HG03108 (cell line): ENCODE measurements at regions not wholly inside any gene's neighbourhood (a gene's known extent, or its start where the extent isn't known, plus 50 kb on each side); places are given as distances from the start of the nearest gene placed in this dataset.
"Not testable (repeated sequence)": the region's sequence is repeated elsewhere in the genome, so short reads cannot be mapped to it uniquely, and the experiment has no call there.

ENCODE experiments used
- ATAC-seq: cut with Tn5 transposase; IDR thresholded peaks from one replicate; pipeline ENCODE4 v1.9.1; 2021; ENCODE audit warnings: moderate library complexity; ENCODE audit not compliant: unreplicated experiment

- ATAC-seq: not testable (repeated sequence)
Observed at GRCh38 chr14:105675433-105675832, 149.1 kb downstream of the TMEM121 start.

DNA sequence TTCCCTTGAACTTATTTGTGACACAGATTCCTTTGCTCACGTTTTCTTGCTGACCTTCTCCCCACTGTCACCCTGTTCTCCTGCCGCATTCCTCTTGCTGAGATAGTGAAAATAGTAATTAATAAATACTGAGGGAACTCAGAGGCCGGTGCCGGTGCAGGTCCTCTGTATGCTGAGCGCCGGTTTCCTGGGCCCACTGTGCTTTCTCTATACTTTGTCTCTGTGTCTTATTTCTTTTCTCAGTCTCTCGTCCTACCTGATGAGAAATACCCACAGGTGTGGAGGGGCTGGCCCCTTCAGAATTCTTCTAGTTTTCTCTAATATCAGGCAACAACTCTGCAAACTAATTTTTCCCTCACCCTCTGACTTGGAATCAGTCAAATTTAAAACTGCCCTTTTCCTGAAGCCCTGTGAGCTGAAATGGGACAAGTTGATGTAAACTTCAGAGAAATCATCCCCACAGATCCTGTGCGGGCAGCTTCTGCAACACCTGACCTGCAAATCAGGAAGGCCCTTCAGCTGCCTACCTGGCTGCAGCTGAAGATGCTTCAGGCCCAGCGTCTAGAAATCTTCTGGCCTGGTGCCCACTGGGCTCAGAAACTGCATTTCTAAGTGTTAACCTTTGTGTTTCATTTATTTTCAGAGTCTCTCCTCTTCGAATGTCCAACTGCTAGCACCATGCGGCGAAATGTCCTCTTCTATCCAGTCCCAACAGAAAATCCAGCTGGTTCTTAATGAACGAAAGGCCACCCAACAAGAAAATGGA lies 149.7 kb downstream of the TMEM121 start:
- not testable (repeated sequence) for ATAC-seq

GRCh38 chr14:105678057-105678456 lies 151.7 kb downstream of the TMEM121 start:
- not testable (repeated sequence) for ATAC-seq

DNA sequence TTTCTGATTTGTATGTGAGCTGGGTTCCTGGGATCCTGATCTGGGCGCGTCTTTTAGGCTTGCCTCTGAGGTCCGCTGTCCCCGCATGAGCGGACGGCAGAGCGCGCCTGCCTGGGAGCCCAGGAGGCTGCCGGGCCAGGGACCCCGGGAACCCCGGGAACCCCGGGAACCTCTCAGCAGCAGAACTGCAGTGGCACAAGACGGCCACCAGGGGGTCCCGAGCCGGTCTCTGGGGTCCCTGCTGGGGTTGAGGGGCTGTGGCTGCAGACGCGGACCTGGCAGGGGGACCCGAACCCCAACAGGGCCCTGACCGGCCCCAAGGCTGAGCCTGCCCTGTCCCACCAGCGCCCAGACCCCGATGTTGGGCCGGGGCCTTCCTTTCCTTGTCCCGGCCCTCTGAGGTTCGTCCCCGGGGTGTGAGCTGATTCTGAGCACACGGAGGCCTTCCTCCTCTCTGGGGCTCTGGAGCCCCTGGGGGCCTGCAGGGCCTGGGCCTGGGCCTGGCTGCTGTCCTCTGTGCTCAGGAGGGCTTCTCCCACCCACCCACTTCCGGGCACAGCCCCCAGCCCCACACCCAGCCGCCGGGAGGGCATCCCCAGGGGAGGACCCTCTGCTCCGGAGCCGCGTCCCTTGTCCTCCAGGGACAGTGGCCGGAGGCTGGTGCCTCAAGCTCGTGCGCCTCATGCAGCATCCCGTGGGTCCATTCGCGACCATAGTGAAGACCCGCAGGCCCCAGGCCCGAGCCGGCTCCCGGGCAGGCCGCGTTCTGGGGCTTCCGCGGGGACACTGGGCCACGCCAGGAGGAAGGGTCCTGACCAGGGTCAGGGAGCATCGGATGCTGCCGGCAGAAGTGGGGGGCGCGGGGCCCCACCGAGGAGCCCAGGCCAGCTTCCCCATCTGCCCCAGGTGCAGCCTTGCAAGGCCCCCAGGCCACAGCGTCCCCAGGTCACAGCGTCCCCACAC lies 152.9 kb downstream of the TMEM121 start:
- ATAC-seq: not testable (repeated sequence)

GRCh38 chr14:105679959-105680735 lies 153.8 kb downstream of the TMEM121 start:
- ATAC-seq: peak; percentile 36

- ATAC-seq: peak; percentile 37
Observed at GRCh38 chr14:105680736-105681098, 154.3 kb downstream of the TMEM121 start.

GRCh38 chr14:105681606-105682185 lies 155.3 kb downstream of the TMEM121 start:
- not testable (repeated sequence) for ATAC-seq

- ATAC-seq: not testable (repeated sequence)
Observed at GRCh38 chr14:105682442-105682841, 156.1 kb downstream of the TMEM121 start.

DNA sequence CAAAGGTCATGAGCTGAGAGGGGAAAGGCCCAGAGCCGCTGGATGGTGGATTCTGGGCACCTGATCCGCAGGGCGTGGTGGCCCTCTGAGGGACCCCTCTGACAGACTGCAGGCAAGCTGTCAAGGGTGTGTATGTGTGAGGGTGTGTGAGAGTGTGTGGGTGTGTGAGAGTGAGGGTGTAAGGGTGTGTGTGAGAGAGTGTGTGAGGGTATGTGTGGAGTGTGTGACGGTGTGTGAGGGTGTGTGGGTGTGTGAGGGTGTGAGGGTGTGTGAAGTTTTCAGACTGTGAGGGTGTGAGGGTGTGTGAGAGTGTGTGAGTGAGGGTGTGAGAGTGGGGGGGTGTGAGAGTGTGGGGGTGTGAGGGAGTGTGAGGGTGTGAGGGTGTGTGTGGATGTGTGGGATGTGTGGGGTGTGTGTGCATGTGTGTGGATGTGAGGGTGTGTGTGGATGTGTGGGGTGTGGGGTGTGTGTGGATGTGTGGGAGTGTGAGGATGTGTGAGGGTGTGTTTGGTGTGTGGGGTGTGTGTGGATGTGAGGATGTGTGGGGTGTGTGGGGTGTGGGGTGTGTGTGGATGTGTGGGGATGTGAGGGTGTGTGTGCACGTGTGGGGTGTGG lies 156.7 kb downstream of the TMEM121 start:
- no peak for ATAC-seq

DNA sequence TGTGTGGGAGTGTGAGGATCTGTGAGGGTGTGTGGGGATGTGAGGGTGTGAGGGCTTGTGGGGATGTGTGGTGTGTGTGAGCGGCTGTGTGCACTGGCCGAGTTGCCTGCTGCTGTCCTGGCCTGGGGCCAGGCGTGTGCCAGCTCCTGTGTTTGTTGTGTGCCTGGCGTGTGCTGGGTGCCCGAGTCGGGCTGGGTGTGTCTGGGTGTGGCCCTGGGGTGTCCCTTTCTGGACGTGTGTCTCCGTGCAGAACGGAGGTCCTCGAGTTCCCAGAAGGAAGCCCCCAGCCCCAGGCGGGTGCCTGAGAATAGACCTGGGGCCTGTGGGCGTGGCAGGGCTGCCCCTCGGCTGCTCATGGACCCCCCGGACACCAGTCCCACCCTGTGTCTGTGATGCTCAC lies 157.7 kb downstream of the TMEM121 start:
- ATAC-seq: not testable (repeated sequence)

- not testable (repeated sequence) for ATAC-seq
Observed at GRCh38 chr14:105684597-105684996, 158.2 kb downstream of the TMEM121 start.

DNA sequence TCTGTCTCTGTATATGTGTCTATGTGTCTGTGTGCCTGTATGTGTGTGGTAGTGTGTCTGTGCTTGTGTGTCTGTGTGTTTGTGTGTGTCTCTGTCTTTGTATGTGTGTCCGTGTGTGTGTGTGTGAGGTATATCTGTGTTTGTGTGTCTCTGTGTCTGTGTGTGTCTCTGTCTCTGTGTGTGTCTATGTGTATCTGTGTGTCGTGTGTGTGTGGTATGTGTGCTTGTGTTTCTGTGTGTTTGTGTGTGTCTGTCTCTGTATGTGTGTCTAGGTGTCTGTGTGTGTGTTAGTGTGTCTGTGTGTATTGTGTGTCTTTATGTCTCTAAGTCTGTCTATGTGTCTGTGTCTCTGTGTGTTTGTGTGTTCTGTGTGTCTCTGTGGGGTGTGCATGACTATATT lies 158.6 kb downstream of the TMEM121 start:
- no peak for ATAC-seq

- not testable (repeated sequence) for ATAC-seq
Observed at GRCh38 chr14:105685605-105686004, 159.2 kb downstream of the TMEM121 start.

GRCh38 chr14:105686050-105686449 lies 159.7 kb downstream of the TMEM121 start:
- ATAC-seq: not testable (repeated sequence)

- ATAC-seq: not testable (repeated sequence)
Observed at GRCh38 chr14:105686462-105687170, 160.2 kb downstream of the TMEM121 start.

DNA sequence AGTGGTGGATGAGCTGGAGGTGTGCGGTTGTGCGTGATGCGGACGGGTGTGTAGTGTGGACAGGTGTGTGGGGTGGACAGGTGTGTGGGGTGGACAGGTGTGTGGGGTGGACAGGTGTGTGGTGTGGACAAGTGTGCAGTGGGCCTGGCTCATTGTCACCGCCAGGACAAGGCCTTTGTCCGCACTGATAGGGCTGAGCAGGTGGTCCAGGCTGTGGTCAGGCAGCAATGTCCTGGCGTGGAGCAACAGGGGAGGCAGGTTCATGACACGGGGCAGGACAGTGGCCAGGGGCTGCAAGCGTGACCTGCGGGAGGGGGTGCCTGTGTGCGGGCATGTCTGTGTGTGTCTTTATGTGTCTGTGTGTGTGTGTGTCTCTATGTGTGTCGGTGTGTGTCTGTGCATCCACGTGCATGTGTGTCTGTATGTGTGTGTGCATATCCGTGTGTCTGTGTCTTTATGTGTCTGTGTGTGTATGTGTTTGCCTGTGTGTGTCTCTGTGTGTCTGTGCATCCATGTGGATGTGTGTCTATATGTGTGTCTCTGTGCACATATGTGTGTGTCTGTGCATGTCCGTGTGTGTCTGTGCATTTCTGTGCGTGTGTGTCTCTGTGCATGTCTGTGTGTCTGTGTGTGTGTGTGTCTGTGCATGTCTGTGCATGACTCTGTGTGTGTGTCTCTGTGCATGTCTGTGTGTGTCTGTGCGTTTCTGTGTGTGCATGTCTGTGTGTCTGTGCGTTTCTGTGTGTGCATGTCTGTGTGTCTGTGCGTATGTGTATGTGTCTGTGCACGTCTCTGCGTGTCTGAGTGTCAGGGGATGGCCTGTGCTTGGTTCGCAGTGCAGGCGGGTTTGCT lies 161.0 kb downstream of the TMEM121 start:
- ATAC-seq: not testable (repeated sequence)

- ATAC-seq: peak; percentile 25
Observed at GRCh38 chr14:105688023-105688351, 161.6 kb downstream of the TMEM121 start.

GRCh38 chr14:105688664-105689221 lies 162.4 kb downstream of the TMEM121 start:
- ATAC-seq: not testable (repeated sequence)
